ENCODE measurements at regions not wholly inside any gene's neighbourhood (a gene's known extent, or its start where the extent isn't known, plus 50 kb on each side); places are given as distances from the start of the nearest gene placed in this dataset.

- TF ChIP-seq, protein P1, sequence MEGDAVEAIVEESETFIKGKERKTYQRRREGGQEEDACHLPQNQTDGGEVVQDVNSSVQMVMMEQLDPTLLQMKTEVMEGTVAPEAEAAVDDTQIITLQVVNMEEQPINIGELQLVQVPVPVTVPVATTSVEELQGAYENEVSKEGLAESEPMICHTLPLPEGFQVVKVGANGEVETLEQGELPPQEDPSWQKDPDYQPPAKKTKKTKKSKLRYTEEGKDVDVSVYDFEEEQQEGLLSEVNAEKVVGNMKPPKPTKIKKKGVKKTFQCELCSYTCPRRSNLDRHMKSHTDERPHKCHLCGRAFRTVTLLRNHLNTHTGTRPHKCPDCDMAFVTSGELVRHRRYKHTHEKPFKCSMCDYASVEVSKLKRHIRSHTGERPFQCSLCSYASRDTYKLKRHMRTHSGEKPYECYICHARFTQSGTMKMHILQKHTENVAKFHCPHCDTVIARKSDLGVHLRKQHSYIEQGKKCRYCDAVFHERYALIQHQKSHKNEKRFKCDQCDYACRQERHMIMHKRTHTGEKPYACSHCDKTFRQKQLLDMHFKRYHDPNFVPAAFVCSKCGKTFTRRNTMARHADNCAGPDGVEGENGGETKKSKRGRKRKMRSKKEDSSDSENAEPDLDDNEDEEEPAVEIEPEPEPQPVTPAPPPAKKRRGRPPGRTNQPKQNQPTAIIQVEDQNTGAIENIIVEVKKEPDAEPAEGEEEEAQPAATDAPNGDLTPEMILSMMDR (IDR thresholded peaks at IDR 0.05; ENCODE audit: borderline replicate concordance, extremely low read depth, low read length, poor library complexity, severe bottlenecking), result no peak
- TF ChIP-seq EZH2 (IDR thresholded peaks at IDR 0.05; ENCODE audit: borderline replicate concordance, low read depth, low read length, severe bottlenecking), result no peak
These were observed 108.3 kb upstream of the SYT13 start for GRCh38 chr11:45394294-45395085.

All from DND-41 (cell line).